ENCODE measurements at regions not wholly inside any gene's neighbourhood (a gene's known extent, or its start where the extent isn't known, plus 50 kb on each side); places are given as distances from the start of the nearest gene placed in this dataset.

DNA sequence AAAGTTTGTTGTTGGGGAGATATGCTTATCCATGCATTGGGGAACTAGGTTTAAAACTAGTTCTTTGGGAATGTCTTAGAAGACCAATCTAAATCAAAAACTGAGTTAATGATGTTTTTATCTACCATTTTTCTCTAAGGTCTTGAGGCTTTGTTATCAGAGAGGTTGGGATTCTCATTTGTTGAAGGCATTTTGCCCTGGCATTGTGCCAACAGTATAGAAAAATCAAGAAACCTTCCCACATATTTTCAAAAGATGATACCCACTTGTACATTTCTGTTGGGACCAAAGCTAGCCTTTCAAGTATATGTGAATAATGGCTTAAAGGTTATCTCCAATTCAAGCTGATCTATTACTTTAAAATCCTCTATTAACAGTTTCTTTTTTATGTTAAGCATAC lies 419.8 kb upstream of the KIF2A start:
- TF ChIP-seq, protein P1, sequence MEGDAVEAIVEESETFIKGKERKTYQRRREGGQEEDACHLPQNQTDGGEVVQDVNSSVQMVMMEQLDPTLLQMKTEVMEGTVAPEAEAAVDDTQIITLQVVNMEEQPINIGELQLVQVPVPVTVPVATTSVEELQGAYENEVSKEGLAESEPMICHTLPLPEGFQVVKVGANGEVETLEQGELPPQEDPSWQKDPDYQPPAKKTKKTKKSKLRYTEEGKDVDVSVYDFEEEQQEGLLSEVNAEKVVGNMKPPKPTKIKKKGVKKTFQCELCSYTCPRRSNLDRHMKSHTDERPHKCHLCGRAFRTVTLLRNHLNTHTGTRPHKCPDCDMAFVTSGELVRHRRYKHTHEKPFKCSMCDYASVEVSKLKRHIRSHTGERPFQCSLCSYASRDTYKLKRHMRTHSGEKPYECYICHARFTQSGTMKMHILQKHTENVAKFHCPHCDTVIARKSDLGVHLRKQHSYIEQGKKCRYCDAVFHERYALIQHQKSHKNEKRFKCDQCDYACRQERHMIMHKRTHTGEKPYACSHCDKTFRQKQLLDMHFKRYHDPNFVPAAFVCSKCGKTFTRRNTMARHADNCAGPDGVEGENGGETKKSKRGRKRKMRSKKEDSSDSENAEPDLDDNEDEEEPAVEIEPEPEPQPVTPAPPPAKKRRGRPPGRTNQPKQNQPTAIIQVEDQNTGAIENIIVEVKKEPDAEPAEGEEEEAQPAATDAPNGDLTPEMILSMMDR (IDR thresholded peaks at IDR 0.05; ENCODE audit: borderline replicate concordance, extremely low read depth, insufficient read depth): no peak
- FAIRE-seq: no peak
- no peak for DNase-seq
- Histone ChIP-seq H3K9me3 (ENCODE audit: control insufficient read depth in 2 of 3, insufficient read depth in 1 of 3, low read length in 3 of 3) (peaks cover 0 to 10% (median 0%) of the 10 kb centered on the region in 3 donors), H3K4me3 (ENCODE audit: low read length in 3 of 3) (no peak overlapping the region), H3K36me3 (ENCODE audit: control insufficient read depth in 2 of 3, insufficient read depth in 3 of 3, low read length in 3 of 3) (no peaks in the 10 kb centered on the region), H3K27me3 (ENCODE audit: control insufficient read depth, insufficient read depth, low read length) (no peaks in the 10 kb centered on the region), H3K9ac (ENCODE audit: low read length in 3 of 3) (no peak overlapping the region), H3K4me1 (ENCODE audit: control insufficient read depth in 2 of 3, insufficient read depth in 2 of 3, low read depth in 1 of 3, low read length in 3 of 3) (no peaks in the 10 kb centered on the region), H3K27ac (ENCODE audit: low read depth in 2 of 2, low read length in 2 of 2) (no peak overlapping the region)
- intact Hi-C loops (cut with DNase I): no loop called here

DNA sequence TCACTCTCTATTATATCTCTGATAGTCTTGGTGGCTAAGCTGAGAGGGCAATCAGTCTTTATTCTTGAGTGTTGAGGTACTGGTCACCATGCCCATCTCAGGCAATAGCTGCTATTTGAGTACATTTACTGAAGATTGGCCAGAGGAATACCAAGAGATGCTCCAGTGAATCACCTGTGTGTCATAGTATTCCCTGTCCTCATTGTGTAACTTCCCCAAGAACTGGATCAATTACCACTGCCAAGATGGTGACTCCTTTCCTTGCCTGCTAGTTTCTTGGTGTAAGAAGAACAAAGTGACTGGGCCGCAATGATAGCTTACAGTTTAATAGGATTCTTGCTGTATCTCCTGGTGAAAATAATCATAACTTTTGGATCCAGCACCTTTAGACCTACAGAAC lies 418.7 kb upstream of the KIF2A start:
- Histone ChIP-seq H3K27me3 (ENCODE audit: control insufficient read depth, insufficient read depth, low read length) (no peaks in the 10 kb centered on the region), H3K27ac (ENCODE audit: low read depth in 2 of 2, low read length in 2 of 2) (no peak overlapping the region), H3K4me3 (ENCODE audit: low read length in 3 of 3) (no peak overlapping the region), H3K9me3 (ENCODE audit: control insufficient read depth in 2 of 3, insufficient read depth in 1 of 3, low read length in 3 of 3) (peaks cover 0 to 10% (median 0%) of the 10 kb centered on the region in 3 donors), H3K36me3 (ENCODE audit: control insufficient read depth in 2 of 3, insufficient read depth in 3 of 3, low read length in 3 of 3) (no peaks in the 10 kb centered on the region), H3K9ac (ENCODE audit: low read length in 3 of 3) (no peak overlapping the region), H3K4me1 (ENCODE audit: control insufficient read depth in 2 of 3, insufficient read depth in 2 of 3, low read depth in 1 of 3, low read length in 3 of 3) (no peaks in the 10 kb centered on the region)
- no peak for FAIRE-seq
- DNase-seq: no peak
- intact Hi-C loops (cut with DNase I): no loop called here
- TF ChIP-seq, protein P1 (IDR thresholded peaks at IDR 0.05; ENCODE audit: borderline replicate concordance, extremely low read depth, insufficient read depth): no peak

DNA sequence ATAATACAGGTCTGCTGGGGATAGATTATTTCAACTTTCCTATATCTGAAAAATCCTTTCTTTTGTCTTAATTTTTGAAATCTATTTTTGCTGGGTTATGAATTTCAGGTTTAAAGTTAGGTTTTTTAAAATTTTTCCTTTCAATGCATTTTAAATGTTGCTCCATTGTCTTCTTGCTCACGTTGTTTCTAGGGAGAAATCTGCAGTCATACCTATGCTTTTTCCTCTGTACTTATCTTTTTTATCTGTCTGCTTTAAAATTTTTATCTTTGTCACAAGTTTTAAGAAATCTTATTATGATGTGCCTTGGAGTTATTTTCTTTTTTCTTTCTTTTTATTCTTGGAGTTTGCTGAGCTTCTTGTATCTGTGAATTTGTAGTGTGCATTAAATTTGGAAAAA lies 412.0 kb upstream of the KIF2A start:
- H3K9ac ChIP-seq (ENCODE audit: low read length in 3 of 3): no peak overlapping the region
- H3K9me3 ChIP-seq (ENCODE audit: control insufficient read depth in 2 of 3, insufficient read depth in 1 of 3, low read length in 3 of 3): peaks cover 0 to 9% (median 2%) of the 10 kb centered on the region in 3 donors
- H3K36me3 ChIP-seq (ENCODE audit: control insufficient read depth in 2 of 3, insufficient read depth in 3 of 3, low read length in 3 of 3): no peaks in the 10 kb centered on the region
- TF ChIP-seq, protein P1 (IDR thresholded peaks at IDR 0.05; ENCODE audit: borderline replicate concordance, extremely low read depth, insufficient read depth): no peak
- H3K27me3 ChIP-seq (ENCODE audit: control insufficient read depth, insufficient read depth, low read length): no peaks in the 10 kb centered on the region
- DNase-seq (no peak), FAIRE-seq (no peak)
- no peaks in the 10 kb centered on the region for H3K4me1 ChIP-seq (ENCODE audit: control insufficient read depth in 2 of 3, insufficient read depth in 2 of 3, low read depth in 1 of 3, low read length in 3 of 3)
- no peak overlapping the region for H3K4me3 ChIP-seq (ENCODE audit: low read length in 3 of 3)
- intact Hi-C loops (cut with DNase I): no loop called here
- H3K27ac ChIP-seq (ENCODE audit: low read depth in 2 of 2, low read length in 2 of 2): no peak overlapping the region

DNA sequence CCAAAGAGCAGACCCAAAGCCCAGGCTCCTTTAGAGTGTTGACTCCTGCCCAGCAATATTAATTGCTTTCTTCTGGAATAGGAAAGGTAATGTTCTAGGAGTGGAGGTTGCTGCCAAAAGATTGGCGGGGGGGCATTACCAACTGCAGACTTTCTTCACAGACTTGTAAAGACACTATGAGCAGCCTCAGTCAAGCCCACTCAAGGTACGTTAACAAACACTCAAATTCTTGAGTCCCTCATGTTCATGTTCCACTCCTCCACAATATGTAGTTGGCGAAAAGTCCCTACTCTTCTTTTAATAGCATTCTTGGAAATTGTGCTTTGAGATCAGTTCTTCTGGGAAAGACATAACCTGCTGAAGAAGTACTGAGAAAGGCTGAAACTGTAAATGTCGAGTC lies 409.2 kb upstream of the KIF2A start:
- FAIRE-seq (no peak), DNase-seq (no peak)
- intact Hi-C loops (cut with DNase I): no loop called here
- Histone ChIP-seq H3K9me3 (ENCODE audit: control insufficient read depth in 2 of 3, insufficient read depth in 1 of 3, low read length in 3 of 3) (peaks cover 0 to 5% (median 2%) of the 10 kb centered on the region in 3 donors), H3K27me3 (ENCODE audit: control insufficient read depth, insufficient read depth, low read length) (no peaks in the 10 kb centered on the region), H3K36me3 (ENCODE audit: control insufficient read depth in 2 of 3, insufficient read depth in 3 of 3, low read length in 3 of 3) (no peaks in the 10 kb centered on the region), H3K4me1 (ENCODE audit: control insufficient read depth in 2 of 3, insufficient read depth in 2 of 3, low read depth in 1 of 3, low read length in 3 of 3) (no peaks in the 10 kb centered on the region), H3K27ac (ENCODE audit: low read depth in 2 of 2, low read length in 2 of 2) (no peak overlapping the region), H3K9ac (ENCODE audit: low read length in 3 of 3) (no peak overlapping the region), H3K4me3 (ENCODE audit: low read length in 3 of 3) (no peak overlapping the region)
- TF ChIP-seq, protein P1 (IDR thresholded peaks at IDR 0.05; ENCODE audit: borderline replicate concordance, extremely low read depth, insufficient read depth): no peak

Data from kidney (tissue), 13 donors.